OCI-LY1 (cell line): ENCODE measurements at regions not wholly inside any gene's neighbourhood (a gene's known extent, or its start where the extent isn't known, plus 50 kb on each side); places are given as distances from the start of the nearest gene placed in this dataset.

Experiments used
- CTCF ChIP-seq: fragments of 200-600 bp; sonication (generic), shearing (Covaris generic); IDR thresholded peaks from 2 replicates; pipeline ENCODE4 v1.5.1; 2017; ENCODE audit warnings: mild to moderate bottlenecking, antibody characterized with exemption, low read length, moderate library complexity, mixed read lengths
- EZH2 ChIP-seq: fragments of 200-600 bp; sonication (generic), shearing (Covaris generic); IDR thresholded peaks from 2 replicates; pipeline ENCODE4 v1.8.0; 2017; ENCODE audit warnings: borderline replicate concordance, mixed run types, mild to moderate bottlenecking, antibody characterized with exemption, low read length, moderate library complexity, mixed read lengths

GRCh38 chr4:137623013-137623412 is 90.7 kb upstream of the PCDH18 start:
- TF ChIP-seq CTCF = no peak
- TF ChIP-seq EZH2 = no peak
